RCC 7860 (cell line): ENCODE measurements at regions not wholly inside any gene's neighbourhood (a gene's known extent, or its start where the extent isn't known, plus 50 kb on each side); places are given as distances from the start of the nearest gene placed in this dataset.
A peak's percentile ranks its signal among the peaks of the same experiment; 100 is the strongest.
"Not testable (repeated sequence)": the region's sequence is repeated elsewhere in the genome, so short reads cannot be mapped to it uniquely, and the experiment has no call there.

Experiments used
- DNase-seq: peaks from one replicate; pipeline ENCODE4 v3.0.0-alpha.2; 2015; ENCODE audit warnings: low spot score
- FAIRE-seq: peaks from 2 replicates; lab custom pipeline; 2012; peaks lifted over from hg19 to GRCh38; lab: Jason Lieb, UNC

- FAIRE-seq = no peak
- no peak for DNase-seq
These were observed 102.3 kb upstream of the GATA6 start for GRCh38 chr18:22067109-22067508.

DNA sequence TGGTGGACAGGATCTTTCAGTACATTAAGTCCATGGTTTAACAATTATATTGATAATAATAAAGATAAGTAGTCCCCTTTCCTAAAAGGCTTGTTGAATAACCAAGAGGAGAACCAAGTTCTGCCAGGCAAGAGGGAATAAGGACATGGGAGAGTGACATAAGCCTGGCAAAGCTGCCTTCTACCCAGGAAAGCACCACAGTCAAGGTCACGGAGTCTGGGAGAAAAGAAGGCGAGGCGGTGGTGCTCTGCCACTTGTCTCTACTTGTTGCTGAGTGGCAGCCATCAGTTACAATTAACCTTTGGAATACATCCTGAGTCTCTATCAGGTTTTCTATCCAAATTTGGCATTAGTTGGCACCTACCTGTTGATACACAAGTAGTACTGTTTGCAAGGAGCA, 101.7 kb upstream of the GATA6 start:
- DNase-seq = no peak

DNA sequence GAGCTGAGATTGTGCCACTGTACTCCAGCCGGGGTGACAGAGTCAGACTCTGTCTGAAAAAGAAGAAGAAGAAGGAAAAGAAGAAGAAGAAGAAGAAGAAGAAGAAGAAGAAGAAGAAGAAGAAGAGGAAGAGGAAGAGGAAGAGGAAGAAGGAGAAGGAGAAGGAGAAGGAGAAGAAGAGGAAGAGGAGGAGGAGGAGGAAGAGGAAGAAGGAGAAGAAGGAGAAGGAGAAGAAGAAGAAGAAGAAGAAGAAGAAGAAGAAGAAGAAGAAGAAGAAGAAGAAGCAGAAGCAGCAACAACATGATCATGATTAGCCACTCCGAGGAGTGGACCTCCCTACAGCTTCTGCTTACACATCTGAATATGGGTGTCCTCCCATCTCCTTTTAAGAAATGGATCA, 100.6 kb upstream of the GATA6 start:
- DNase-seq, FAIRE-seq: not testable (repeated sequence)

More for the DNA sequence above, 101.7 kb upstream of the GATA6 start:
- FAIRE-seq = no peak

DNA sequence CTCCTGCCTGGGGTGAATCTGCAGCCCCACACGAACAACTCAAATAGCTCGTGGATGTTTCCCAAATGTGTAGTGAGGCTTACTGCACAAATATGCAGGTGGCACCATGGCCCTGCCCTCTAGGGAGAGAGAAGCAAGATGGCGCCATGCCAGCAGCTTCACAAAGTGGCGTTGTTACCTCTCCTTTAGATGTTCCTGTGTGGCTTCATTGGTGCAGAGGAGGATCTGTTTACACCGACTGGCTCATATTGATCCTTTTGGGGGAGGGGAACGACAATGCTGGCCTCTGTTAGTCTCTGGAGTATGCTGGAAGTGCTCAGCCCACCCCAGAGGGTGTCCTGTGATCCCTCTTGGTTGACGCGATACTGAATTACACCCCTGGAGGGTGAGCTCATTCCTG, 99.5 kb upstream of the GATA6 start:
- DNase-seq (no peak), FAIRE-seq (no peak)

GRCh38 chr18:22073411-22073810, 96.0 kb upstream of the GATA6 start:
- FAIRE-seq (no peak), DNase-seq (no peak)

- DNase-seq = peak; percentile 8
These were observed 94.9 kb upstream of the GATA6 start for GRCh38 chr18:22074282-22075070.

DNA sequence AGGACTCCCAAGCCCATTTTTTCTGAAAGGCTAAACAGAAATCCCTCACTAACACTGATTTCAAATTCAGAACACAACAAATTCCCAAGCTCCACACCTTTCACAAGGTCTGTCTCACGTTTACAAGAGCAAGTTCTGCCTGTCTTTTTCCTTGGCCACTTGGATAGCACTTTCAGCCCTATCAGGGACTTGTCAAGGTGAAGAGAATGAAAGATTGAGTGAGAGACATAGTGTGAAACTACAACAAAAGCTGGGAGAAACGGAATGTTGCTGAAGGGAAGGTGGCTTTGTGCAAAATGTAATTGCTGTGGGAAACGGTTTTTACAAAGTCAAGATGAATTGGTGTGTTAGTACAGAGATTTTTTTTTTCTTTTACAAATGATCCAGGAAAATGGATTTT, 89.4 kb upstream of the GATA6 start:
- FAIRE-seq = no peak
- no peak for DNase-seq

More at GRCh38 chr18:22074282-22075070, 94.9 kb upstream of the GATA6 start:
- no peak for FAIRE-seq

- DNase-seq (no peak), FAIRE-seq (no peak)
These were observed 87.0 kb upstream of the GATA6 start for GRCh38 chr18:22082408-22082807.

GRCh38 chr18:22084547-22084946, 84.8 kb upstream of the GATA6 start:
- FAIRE-seq = no peak
- no peak for DNase-seq

DNA sequence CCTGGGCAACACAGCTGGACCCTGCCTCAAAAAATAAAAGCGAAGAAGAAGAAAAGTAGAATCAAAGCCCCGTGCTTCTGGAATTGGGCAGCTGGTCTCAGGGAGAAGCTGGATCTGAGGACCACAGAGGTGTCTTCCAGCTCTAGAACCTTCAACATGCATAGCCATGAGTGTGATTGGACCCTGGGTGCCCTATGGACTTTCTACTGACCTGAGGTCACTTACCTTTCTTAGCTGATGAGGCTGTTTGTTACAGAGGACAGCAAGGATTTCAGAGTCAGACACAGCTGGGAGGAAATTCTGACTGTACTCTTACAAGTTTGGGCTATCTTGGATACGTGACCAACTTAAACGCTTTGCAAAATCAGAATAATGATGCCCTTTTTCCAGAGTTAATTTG, 82.4 kb upstream of the GATA6 start:
- DNase-seq (no peak), FAIRE-seq (no peak)

DNA sequence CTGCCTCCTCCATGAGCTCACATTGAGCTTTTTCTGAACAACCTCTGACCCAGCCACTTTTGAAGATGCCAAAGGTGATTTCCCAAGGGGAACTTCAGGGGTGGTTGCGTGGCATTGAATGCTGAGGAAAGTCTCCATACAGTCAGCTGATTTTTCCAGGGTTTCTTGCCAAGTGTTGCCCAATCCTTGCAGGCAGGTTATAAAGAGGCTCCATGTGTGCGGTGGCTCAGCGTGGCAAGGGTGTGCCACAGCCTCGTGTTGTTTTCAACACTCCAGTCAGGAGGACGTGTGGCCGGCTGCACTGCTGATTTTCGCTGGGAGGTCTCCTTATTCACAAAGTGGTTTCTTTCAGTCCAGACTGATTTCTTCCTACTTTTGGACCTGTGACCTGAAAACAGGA, 81.4 kb upstream of the GATA6 start:
- DNase-seq (no peak), FAIRE-seq (no peak)

GRCh38 chr18:22088996-22089640, 80.3 kb upstream of the GATA6 start:
- FAIRE-seq = no peak
- DNase-seq = no peak

- FAIRE-seq = no peak
- DNase-seq = no peak
These were observed 78.0 kb upstream of the GATA6 start for GRCh38 chr18:22091341-22091740.

- DNase-seq (no peak), FAIRE-seq (no peak)
These were observed 75.5 kb upstream of the GATA6 start for GRCh38 chr18:22093731-22094357.

GRCh38 chr18:22094358-22094734, 75.0 kb upstream of the GATA6 start:
- no peak for DNase-seq
- no peak for FAIRE-seq

GRCh38 chr18:22098563-22098989, 70.8 kb upstream of the GATA6 start:
- no peak for DNase-seq
- FAIRE-seq = no peak

GRCh38 chr18:22099925-22100324, 69.5 kb upstream of the GATA6 start:
- FAIRE-seq = no peak
- no peak for DNase-seq

DNA sequence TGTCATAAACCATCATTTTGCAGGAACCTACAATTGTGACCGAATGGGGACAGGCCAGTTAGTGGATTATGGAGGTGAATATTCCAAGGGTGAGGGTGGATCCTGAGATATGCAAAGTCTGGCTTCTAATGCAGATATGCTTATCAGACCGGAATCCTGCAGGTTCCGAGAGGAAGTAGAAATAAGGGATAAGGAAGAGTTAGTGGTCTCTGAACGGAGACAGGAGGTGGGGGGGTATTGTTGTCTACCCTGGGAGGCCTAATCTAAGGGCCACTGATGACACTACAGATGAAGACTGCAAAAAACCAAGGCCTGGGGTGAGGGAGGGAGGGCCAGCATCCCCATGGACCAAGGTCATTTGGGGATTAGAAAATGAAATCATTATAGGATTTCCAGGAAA, 67.7 kb upstream of the GATA6 start:
- FAIRE-seq (no peak), DNase-seq (no peak)

DNA sequence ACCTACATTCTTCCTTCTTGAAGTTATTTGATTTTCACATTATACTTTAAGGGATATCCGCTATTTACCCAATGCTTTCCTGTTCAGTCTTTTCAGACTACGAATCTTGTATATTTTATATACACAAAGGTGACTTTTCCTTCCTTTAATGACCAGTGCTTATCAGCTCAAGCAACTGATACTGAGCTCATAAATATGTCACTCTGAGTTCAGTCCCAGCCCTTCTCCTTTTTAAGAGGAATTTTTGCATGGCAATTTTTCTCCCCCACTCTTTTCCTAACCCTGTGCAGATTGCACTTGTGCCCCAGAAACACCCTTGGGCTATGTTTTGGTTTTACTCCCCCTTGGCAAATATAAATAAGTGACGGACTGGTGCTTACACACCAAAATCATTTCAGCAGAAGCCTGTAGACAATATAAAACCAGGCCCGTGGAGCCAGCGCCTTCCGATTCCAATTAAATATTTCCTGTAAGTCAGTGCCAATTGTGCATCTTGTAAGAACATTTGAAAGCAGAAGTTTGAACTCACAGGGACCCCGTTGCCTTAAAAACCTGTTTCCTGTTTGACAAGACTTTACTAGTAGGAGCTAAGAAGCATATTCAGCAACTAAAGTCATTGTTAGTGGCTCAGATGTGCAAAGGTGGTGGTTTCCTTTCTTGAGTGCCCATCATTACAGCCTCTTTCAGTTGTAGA, 66.3 kb upstream of the GATA6 start:
- DNase-seq (no peak), FAIRE-seq (no peak)

DNA sequence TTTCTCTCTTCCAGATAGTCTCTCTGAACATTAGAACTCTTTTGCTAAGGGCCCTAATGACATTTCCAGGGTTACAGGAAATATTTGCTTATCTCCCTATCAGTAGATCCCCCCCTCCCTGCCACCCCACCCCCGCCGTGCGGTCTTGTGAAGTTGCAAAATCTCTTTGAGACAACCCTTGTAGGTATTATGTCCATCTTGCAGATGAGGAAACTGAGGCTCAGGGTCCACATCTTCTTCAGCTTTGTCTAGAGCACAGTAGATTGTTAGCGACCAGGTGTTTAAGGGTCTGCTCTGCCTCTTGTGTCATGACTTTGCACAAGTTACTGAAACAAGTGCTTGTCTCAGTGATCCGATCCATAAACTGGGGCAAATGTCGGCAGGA, 65.8 kb upstream of the GATA6 start:
- FAIRE-seq (no peak), DNase-seq (no peak)

DNA sequence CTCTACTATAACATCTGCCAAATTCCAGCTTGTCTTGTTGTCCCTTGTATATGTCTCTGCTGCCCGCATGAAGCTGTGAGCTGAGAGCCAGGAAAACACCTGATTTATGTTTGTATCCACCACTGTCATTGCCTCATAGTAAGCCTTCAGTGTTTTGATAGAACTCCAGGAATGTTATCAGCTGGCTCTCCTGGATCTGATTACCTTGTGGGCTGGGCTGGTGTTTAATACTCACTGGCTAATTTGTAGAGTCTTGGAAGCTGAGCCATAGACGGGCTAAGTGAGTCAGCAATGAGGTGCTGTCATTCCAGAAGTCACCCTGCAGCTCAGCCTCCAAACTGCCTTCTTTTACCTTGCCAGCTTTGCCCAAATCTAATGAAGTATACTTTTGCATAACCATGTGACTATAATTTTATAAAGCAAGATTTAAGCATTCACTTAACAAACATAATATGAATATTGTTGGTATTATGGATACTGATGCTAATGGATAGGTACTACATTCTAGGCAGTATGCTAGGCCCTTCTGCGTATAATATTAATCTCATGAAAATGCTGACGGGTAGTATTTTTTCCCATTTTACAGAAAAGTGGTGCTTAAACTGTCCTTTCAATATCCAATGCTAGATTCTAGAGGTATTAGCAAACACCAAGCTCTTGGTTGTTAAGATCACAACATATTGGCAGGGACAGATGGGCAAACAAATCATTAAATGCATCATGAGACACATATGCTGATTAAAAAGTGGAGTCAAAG, 62.7 kb upstream of the GATA6 start:
- DNase-seq = peak; percentile 29
- FAIRE-seq = no peak
